HG02623 (cell line): ENCODE measurements at regions not wholly inside any gene's neighbourhood (a gene's known extent, or its start where the extent isn't known, plus 50 kb on each side); places are given as distances from the start of the nearest gene placed in this dataset.
"Not testable (repeated sequence)": the region's sequence is repeated elsewhere in the genome, so short reads cannot be mapped to it uniquely, and the experiment has no call there.

Experiments
- ATAC-seq: cut with Tn5 transposase; IDR thresholded peaks from one replicate; pipeline ENCODE4 v1.9.1; 2021; ENCODE audit warnings: moderate library complexity; ENCODE audit not compliant: unreplicated experiment

DNA sequence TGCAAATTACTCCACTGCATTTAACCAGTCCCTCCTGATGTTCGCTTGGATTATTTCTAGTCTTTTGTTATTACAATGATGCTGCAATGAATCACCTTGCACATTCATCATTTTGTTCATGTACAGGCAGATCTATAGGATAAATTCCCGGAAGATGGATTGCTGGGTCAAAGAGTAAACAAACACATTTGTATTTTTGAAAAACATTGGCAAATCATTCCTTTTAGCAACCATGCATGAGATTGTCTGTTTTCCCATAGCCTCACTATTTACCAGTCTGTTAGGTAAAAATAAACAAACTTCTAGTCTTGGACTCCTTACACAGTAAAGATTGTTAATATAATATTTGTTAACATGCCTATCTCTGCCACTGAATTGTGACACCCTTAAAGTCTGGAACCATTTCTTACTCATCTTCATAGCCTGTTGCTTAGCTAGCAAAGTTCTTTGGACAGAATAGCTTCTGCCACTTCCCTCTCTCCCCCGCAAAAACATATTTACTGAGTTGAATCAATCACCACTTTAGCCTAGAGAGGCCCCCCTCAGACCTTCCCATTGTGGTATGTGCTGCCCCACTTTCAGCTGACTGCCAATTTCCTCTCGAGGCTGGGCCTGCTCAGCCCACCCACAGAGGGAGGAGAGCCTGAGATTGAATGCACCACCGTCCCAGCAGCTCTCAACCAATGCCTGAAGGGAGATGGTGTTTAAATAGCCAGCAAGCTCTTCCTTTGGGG is 108.4 kb upstream of the ATXN3L start:
- ATAC-seq = no peak

DNA sequence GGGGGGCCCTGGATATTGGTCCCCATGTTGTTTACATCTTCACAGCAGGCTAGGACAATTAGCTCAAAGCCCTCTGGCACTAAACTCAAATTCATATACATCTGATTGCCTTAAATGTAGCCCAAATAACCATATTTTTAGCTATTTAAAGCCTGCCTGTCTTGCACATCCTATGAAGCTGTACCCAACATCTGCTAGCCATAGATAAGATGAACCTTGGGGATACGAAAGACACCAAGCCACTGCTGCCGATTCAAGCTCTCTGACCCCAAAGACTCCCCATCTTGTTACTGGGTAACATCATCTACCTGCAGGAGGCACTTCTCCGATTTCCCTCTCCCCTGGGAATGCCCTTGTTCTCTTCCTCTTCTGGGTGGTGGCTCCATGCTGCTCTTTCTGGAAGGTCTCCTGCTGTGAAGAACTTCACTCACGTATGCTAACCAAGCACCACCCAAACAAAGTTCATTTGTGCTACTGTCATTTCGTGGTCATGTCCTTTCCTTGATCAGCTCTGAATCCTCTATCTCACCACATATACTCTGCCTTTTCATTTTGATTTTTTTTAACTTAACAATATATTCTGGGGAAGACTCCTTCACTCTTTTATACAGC is 107.7 kb upstream of the ATXN3L start:
- ATAC-seq = no peak

DNA sequence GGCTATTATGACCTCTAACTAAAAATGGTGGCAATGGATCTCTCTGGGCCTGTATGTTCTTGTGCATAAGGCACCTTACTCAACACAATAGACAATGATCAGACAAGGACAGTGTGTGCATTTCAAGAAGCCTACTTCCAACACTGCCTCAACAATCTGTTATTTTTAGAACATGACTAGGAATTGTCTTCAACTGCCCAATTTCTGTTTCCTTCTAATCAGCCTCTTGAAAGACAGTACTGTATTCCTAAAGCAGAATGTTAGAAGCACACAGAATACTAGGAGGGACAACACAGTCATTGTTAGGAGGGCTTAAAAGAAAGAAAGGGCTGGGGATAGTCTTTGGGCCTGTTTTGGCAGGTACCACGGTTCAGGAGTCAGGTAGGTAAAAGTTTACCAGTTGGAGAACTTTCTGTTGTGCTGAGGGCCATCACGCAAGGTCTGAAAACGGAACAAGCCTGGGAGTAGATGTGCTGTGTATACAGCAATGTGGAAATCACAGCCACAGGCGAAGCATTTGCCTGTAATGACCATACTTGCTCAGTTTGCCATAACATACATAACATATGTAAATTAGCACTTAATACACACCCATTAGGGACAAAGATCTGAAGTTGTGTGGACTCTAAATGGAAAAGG is 100.8 kb upstream of the ATXN3L start:
- ATAC-seq = no peak

DNA sequence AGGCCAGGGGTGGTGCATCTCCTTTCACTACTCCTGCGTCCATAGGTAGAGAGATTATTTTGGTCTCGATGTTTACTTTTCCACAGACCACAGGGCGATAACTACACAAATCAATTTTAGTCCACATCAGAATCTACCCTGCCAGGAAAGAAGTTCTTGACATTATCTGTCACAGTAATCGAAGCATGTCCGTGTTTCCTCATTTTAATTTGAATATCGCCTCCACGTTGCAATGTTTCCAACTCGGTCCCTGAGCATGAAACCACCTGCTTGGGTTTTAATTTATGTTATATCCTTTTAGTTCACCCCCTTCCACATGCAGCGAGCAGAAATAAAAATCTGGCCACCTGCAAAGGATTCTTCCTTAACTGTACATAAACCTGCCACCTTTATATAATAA is 100.1 kb upstream of the ATXN3L start:
- no peak for ATAC-seq

DNA sequence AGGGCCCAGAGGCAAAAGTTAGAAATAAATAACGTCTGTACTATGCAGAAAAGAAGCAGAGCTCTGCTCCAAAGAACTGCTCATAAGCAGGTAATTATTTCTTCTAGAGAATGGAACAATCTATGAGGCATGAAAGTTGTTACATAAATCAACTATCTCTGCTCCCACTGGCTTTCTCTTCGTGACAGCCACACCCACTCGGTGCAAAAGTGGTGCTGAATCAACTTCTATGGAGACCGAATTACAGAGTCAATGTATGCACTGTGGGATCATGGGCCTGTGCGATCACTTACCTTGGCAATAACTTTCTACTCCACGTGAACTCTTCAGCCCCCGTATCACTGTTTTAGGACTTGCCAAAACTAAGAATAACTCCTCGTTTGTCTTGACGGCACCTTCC is 99.4 kb upstream of the ATXN3L start:
- ATAC-seq = no peak

DNA sequence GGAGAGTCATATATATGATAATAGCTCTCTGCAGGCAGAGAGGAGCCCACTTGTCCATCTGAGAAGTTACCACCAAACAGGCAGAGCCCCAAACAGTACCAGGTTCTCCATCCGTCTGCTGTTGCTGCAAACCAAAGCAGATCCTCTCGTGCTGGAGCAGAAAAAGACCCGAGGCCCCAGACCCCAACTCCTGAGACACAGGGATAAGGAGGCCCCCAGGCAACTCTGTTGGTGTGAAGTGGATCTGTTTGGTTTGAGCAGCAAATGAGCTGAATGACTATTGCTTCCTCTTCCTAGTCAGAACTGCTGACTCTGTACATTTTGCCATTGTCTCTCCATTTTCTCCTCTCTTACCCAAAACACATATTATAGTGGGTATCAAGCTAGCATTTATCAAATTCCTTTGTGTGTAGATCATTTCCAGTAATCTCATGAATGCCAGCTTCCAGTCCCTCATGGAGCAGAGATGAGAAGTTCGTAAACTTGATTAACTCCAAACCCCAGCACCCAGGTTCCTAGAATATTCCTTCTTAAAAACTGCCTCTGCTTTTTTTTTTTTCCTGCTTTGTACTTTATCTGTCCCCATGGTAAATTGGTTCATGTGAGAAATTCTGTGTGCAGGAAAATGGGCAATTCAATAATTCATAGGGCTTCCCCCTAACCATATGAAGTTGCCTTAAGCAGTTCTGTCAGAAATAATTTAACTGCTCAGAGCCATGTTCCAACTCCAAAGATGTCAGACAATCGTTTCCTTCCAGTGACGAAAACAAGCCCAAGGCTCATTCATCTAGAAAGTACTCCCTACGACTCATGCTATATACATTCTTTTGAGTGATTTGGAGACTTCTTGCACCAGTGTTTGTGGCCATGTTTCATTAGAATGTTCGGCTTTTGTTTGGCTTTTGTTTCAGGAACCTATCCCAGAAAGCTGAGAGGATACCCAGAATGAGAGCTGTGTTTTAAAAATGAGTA is 98.6 kb upstream of the ATXN3L start:
- no peak for ATAC-seq

DNA sequence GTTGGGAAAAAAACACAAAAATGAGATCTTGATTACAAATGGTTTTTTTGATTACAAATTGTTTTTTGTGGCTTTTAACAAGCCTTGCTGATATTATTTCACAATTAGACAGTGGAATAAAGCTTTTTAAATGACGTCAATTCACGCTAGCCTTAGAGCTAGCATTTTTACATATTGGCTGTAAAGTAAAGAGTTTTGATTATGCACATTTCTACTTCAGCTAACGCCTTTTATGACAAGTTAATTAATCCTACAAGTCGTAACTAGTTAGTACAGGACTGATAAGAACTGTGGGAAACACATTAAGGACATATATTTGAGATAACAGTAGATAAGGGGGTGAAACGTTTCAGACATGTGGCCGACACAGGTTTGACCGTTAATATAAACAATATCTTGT is 95.7 kb upstream of the ATXN3L start:
- ATAC-seq = no peak

DNA sequence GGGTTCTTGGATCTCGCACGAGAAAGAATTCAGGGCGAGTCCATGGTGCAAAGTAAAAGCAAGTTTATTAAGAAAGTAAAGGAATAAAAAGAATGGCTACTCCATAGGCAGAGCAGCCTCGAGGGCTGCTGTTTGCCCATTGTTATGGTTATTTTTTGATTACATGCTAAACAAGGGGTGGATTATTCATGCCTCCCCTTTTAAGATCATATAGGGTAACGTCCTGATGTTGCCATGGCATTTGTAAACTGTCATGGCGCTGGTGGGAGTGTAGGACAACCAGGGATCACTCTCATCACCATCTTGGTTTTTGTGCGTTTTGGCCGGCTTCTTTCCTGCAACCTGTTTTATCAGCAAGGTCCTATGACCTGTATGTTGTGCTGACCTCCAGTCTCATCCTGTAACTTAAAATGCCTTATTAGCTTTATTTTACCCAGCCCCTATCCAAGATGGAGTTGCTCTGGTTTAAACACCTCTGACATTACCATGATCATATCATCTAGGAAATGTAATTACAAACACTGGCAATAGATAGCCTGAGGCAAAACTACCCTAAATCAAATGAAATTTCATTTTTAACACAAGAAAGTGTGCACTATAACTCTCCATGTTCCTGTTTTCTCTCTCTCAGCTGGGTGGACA is 94.3 kb upstream of the ATXN3L start:
- no peak for ATAC-seq

DNA sequence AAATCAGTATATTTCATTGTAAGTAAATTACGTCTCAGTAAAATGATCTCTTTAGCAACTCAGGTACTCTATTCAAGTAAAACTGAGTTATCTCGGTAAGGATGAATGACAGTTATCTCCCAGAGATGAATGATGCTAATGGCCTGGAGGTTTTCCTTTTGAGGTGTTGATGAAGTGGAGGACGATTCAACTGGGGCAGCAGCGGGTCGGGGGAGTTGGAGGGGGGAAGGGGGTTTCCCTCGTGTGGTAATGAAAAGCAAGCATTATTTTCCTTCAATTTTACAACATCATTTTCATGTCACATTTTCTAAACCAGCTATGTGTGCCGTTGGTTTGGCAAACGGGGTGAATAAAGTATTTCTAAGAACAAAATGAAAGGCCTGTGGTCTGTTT is 92.4 kb upstream of the ATXN3L start:
- no peak for ATAC-seq

DNA sequence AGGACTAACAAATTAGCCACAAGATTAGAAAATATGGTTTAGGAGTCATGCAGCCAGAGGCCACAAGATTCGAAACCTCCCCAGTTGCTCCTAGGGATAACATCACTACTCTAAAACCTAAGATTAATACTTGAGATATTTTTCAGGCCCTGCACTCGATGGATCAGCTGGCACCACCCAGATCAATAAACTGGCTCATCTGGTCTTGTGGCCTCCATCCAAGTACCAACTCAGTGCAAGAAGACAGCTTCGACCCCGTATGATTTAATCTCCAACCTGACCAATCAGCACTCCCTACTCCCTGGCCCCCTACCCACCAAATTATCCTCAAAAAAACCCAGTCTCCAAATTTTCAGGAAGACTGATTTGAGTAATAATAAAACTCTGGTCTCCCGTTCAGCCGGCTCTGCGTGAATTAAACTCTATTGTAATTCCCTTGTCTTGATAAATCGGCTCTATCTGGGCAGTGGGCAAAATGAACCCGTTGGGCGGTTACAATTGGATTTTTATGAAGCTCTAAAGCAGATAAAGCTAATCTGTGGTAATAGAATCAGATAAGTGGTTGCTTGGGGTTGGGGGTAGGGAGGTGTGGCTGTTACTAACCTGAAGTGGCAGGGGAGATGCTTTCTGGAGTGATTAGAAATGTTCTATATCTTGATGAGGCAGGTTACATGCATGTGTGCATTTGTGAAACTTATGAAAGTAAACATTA is 91.8 kb upstream of the ATXN3L start:
- ATAC-seq = no peak

DNA sequence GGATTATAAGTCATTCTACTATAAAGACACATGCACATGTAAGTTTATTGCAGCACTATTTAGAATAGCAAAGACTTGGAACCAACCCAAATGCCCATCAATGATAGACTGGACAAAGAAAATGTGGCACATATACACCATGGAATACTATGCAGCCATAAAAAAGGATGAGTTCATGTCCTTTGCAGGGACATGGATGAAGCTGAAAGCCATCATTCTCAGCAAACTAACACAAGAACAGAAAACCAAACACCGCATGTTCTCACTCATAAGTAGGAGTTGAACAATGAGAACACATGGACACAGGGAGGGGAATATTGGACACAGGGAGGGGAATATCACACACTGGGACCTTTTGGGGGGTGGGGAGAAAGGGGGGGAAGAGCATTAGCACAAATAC is 88.7 kb upstream of the ATXN3L start:
- ATAC-seq = not testable (repeated sequence)

DNA sequence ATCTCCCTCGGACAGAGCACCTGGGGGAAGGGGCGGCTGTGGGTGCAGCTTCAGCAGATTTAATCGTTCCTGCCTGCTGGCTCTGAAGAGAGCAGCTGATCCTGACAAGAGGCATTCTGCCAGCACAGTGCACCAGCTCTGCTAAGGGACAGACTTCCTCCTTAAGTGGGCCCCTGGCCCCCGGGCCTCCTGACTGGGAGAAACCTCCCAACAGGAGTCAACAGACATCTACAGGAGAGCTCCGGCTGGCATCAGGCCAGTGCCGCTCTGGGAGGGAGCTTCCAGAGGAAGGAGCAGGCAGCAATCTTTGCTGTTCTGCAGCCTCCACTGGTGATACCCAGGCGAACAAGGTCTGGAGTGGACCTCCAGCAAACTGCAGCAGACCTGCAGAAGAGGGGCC is 84.9 kb upstream of the ATXN3L start:
- not testable (repeated sequence) for ATAC-seq

DNA sequence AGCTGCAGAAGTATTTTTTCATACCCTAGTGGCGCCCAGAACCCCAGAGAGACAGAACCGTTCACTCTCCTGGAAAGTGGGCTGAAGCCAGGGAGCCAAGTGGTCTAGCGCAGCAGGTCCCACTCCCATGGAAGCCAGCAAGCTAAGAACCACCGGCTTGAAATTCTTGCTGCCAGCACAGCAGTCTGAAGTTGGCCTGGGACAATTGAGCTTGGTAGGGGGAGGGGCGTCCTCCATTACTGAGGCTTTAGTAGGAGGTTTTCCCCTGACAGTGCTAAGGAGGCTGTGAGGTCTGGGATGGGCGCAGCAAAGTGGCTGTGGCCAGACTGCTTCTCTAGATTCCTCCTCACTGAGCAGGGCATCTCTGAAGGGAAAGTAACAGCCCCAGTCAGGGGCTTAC is 84.5 kb upstream of the ATXN3L start:
- no peak for ATAC-seq

DNA sequence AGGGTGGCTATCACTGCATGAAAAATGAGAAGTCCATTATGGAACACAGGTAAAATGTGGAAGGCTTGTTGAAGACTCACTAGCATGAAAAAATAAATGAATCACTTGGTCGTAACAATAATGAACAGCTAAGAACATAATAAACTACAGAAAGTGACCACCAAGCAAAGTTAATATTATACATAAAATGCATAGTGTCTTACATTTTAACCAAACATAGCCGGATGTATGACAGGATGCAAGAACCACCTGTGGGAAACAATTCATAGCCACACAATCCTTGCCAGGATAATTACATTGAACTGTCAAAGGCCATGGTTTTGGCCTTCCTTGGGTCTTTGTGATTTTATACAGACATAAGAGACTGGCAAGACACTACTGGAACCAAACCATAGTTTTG is 81.9 kb upstream of the ATXN3L start:
- ATAC-seq = no peak

DNA sequence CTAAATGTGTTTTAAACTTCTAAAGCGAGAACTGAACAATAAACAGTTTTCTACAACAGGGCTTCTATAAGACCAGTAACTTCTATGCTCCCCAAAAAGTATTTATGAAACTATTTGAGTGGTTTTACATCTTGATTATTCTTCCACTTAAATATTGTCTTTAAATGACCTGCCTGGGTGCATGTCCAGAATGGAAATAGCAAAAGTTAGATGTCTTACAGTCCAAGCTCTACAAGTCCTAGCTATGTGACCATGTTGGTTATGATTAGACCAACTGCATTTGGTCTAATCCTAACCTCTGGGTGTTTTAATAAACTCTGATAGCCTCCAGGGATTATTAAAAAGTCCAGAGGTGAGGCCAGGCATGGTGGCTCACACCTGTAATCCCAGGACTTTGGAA is 79.0 kb upstream of the ATXN3L start:
- ATAC-seq = no peak

DNA sequence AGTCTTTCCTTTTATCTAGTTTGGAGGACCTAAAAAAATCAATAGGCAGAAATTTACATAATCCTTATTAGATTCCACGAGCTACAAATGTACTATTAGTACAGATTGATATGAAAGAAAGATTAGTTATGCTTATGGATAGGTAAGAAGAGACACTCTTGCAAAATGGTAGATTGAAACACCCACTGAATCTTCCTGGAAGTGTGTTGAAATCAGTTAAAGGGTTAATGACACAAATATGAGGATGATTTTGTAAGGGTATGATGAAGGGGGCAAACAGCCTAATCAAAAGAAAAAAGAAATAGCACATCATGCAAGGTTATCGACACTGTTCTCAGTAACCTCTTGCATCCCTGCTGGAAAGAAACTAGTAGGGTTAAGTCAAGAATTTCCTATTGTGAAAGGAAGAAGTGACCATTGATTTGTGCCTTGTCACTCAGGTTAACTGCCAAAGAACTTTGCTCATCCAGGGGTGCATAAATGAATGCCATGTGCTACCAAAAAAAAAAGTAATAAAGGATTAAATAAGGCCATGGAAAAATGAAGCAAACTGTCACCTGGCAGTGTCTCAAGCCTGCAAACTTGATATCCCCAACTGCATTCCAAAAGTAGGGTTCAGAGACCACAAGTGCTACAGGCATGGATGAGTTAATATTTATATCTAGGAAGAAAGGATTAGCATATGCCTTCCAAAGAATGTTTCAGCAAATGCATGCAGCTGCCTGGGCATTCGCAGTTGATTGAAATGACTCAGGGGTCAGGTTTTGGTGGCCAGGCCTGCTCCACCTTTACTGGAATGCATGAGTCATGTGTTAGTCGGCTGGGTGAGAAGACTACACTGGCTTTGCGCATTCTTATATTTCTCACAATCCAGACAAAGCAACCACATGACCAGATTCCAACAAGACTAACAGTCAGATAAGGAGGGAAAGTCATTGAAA is 78.3 kb upstream of the ATXN3L start:
- ATAC-seq = no peak

DNA sequence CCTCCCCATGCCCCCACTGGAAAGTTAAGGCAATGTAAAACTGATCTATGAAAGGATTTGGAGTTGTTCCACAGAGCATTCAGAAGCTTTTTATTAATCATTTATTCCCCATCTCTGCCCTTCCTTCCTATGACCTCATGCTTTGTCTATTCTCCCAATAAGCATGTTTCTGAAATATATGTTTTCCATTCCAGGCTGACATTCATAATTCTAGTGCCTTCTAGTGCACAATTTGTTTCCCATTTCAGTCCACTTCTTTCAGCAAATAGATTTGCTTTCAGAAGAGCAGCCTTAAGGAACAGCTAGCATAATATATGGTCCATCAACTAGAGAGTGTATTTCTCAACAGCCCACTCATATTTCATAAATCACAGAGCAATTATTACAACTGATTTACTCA is 77.1 kb upstream of the ATXN3L start:
- ATAC-seq = no peak

DNA sequence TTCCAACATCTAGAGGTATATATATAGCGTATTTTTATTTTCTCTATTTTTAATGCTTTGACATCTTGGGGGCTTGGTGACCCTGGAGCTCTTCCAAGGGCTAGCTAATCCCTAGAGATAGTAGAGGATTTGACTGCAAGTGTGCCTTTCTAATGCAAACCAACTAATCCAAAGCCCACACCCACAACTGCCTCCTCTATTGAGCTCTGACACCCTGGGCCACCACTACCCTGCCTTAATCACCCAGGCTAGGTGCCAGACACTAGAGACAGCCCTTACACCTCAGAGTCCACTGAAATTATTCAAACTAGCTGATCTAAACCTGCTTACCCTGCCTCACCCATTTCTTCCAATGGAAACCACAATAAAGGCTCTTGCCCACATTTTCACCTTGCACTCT is 69.6 kb upstream of the ATXN3L start:
- no peak for ATAC-seq
